Large intestine (tissue), 3 donors: ENCODE measurements at regions not wholly inside any gene's neighbourhood (a gene's known extent, or its start where the extent isn't known, plus 50 kb on each side); places are given as distances from the start of the nearest gene placed in this dataset.
"Not testable (repeated sequence)": the region's sequence is repeated elsewhere in the genome, so short reads cannot be mapped to it uniquely, and the experiment has no call there.

Source experiments
- DNase-seq, 2 donors: peaks; one replicate each; pipeline versions ENCODE4 v3.0.0 to v3.0.0-alpha.2; 2013
- H3K27ac ChIP-seq: one replicate; pipeline ENCODE4 v1.5.1; 2013; ENCODE audit warnings: low read length
- H3K27me3 ChIP-seq: 2 replicates; pipeline ENCODE4 v1.6.1; 2013; ENCODE audit warnings: low read length; ENCODE audit not compliant: control insufficient read depth, insufficient read depth
- H3K36me3 ChIP-seq: 2 replicates; pipeline ENCODE4 v1.6.1; 2013; ENCODE audit warnings: low read length; ENCODE audit not compliant: control insufficient read depth, insufficient read depth
- H3K4me1 ChIP-seq: one replicate; pipeline ENCODE4 v1.6.1; 2013; ENCODE audit warnings: low read length; ENCODE audit not compliant: control insufficient read depth, insufficient read depth
- H3K4me3 ChIP-seq: one replicate; pipeline ENCODE4 v1.5.1; 2013; ENCODE audit warnings: low read length
- H3K9me3 ChIP-seq: one replicate; pipeline ENCODE4 v1.6.1; 2013; ENCODE audit warnings: mild to moderate bottlenecking, low read depth, low read length, moderate library complexity; ENCODE audit not compliant: control insufficient read depth
- WGBS: methylation state at CpG from one replicate; pipeline ENCODE4 v1.1.5; 2013; ENCODE audit warnings: low lambda C conversion rate; ENCODE audit not compliant: insufficient coverage; 5-methylcytosine and 5-hydroxymethylcytosine counted together

DNA sequence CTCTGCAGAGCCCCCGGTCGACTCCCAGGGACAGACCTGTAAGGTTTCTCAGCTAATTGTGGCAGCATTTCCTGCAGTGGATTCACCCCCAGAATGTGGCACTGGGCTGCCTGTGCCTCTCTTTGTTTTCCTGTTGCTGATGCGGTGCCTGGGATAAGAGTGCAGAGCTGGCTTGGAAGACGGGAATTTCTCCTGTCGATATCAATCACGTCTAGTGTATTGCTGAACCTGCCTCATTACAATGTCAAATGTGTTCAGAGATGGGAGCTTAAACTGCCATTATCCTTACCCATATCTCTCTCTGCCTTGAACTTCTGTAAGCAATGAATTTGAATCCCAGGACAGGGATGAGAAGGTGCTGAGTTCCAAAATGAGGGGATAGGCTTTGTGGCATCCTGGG, 350.9 kb downstream of the ADGRD1 start:
- H3K27ac ChIP-seq, H3K4me3 ChIP-seq, H3K36me3 ChIP-seq, H3K27me3 ChIP-seq, H3K4me1 ChIP-seq, DNase-seq, H3K9me3 ChIP-seq: not testable (repeated sequence)
- no CpG with 5 or more reads among the region's 6 CpGs for WGBS

- no peaks in the 10 kb centered on the region for H3K4me1 ChIP-seq
- H3K27me3 ChIP-seq = peaks cover 7% of the 10 kb centered on the region
- H3K36me3 ChIP-seq = no peaks in the 10 kb centered on the region
- no peak overlapping the region for H3K27ac ChIP-seq
- no peak overlapping the region for H3K4me3 ChIP-seq
- WGBS = no CpG with 5 or more reads among the region's 5 CpGs
- no peaks in the 10 kb centered on the region for H3K9me3 ChIP-seq
- no peak for DNase-seq
Measured at GRCh38 chr12:131309700-131310099, 356.0 kb downstream of the ADGRD1 start.

DNA sequence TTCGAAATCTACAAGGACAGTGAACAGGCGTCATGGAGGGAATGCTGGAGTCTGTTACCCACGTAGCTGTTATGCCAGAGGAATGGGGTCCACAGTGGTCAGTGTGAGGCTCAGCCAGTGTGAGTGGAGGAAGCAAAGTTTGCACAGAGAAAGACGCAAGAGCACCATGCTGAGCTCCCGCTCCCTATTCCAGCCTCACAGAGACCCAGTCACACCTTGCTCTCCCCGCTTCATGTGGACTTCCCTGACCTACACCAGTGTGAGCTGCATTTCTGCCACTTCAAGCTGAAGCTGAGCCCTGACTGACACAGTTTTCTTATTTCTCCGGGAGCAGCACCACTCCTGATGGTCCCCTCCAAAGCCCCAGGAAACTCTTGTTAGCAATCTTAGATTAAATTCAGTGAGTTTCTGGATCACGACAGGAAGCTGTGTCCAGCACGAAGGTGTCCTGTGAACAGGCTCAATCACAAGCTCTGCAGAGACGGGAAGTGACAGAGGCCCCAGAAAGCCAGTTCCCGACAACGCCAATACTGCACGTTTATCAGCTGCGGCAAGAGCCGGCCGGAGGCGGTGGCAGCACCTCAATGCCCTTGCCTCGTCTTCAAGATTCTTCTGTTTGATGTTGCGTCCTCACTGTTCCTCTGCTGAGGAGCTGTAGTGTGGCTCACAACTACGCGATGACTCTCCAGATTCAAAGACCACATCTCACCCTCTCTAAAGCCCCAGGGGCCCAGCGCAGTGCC, 356.7 kb downstream of the ADGRD1 start:
- no CpG with 5 or more reads among the region's 22 CpGs for WGBS
- not testable (repeated sequence) for H3K9me3 ChIP-seq, H3K4me3 ChIP-seq, DNase-seq, H3K27me3 ChIP-seq, H3K27ac ChIP-seq, H3K4me1 ChIP-seq, H3K36me3 ChIP-seq

DNA sequence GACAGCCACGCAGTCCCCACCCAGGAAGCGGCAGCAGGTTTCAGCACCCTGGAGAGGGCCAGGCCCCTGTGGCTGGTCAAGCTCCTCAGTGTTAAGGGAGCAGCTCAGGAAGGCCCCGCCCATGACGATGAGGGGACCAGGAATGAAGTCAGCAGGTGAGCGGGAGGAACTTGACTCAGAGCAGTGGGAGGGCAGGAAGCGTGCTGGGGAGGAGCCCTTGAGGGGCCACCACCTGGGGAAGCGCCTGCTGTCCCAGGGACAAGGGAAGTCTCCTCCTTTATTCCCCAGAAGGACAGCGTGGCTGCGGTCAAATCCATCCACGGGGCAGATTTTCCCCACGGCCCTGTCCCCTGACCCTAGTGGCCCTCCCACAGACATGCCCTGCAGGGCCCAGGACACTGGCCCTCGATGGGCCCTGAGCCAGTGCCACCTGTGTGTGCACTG, 357.6 kb downstream of the ADGRD1 start:
- H3K4me3 ChIP-seq, H3K27me3 ChIP-seq, H3K4me1 ChIP-seq, DNase-seq, H3K36me3 ChIP-seq, H3K27ac ChIP-seq, H3K9me3 ChIP-seq: not testable (repeated sequence)
- no CpG with 5 or more reads among the region's 12 CpGs for WGBS

- no peak overlapping the region for H3K27ac ChIP-seq
- peaks cover 7% of the 10 kb centered on the region for H3K27me3 ChIP-seq
- DNase-seq = no peak
- H3K4me1 ChIP-seq = no peaks in the 10 kb centered on the region
- H3K36me3 ChIP-seq = no peaks in the 10 kb centered on the region
- no peaks in the 10 kb centered on the region for H3K9me3 ChIP-seq
- H3K4me3 ChIP-seq = no peak overlapping the region
- WGBS = no CpG with 5 or more reads among the region's 10 CpGs
Measured at GRCh38 chr12:131311764-131312163, 358.1 kb downstream of the ADGRD1 start.

DNA sequence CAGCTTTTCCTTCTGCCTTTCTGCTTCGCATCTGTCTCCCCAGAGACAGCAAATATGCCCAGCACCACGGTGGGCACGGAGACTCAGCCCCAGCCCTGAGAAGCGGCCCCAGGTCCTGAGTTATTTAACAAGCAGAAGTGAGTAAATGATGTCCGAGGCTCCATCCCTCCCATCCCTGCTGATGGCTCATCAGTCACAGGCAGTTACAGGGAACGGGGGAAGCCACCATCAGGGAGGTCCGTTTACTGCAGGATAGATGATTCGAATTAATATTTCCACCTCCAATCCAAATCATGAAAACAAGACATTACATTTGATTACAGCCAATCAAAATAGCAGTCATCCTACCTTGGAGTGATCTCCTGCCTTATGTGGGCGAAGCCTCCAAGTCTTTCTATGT, 358.7 kb downstream of the ADGRD1 start:
- not testable (repeated sequence) for DNase-seq, H3K27me3 ChIP-seq
- no CpG with 5 or more reads among the region's 9 CpGs for WGBS

GRCh38 chr12:131312793-131313545, 359.3 kb downstream of the ADGRD1 start:
- Histone ChIP-seq H3K9me3 (peaks cover 4% of the 10 kb centered on the region), H3K27ac (no peak overlapping the region), H3K27me3 (peaks cover 7% of the 10 kb centered on the region), H3K4me1 (no peaks in the 10 kb centered on the region), H3K36me3 (no peaks in the 10 kb centered on the region), H3K4me3 (no peak overlapping the region)
- DNase-seq = no peak
- no CpG with 5 or more reads among the region's 13 CpGs for WGBS

More for the DNA sequence above, 358.7 kb downstream of the ADGRD1 start:
- not testable (repeated sequence) for H3K9me3 ChIP-seq, H3K27ac ChIP-seq, H3K36me3 ChIP-seq, H3K4me3 ChIP-seq, H3K4me1 ChIP-seq

- no CpG with 5 or more reads among the region's 4 CpGs for WGBS
- no peak for DNase-seq
- Histone ChIP-seq H3K27ac (no peak overlapping the region), H3K36me3 (no peaks in the 10 kb centered on the region), H3K4me3 (no peak overlapping the region), H3K27me3 (peaks cover 7% of the 10 kb centered on the region), H3K4me1 (no peaks in the 10 kb centered on the region), H3K9me3 (peaks cover 4% of the 10 kb centered on the region)
Measured at GRCh38 chr12:131313635-131314034, 359.9 kb downstream of the ADGRD1 start.

GRCh38 chr12:131314524-131315090, 360.9 kb downstream of the ADGRD1 start:
- Histone ChIP-seq H3K27ac (no peak overlapping the region), H3K4me3 (no peak overlapping the region), H3K27me3 (peaks cover 6% of the 10 kb centered on the region), H3K9me3 (peaks cover 4% of the 10 kb centered on the region), H3K4me1 (no peaks in the 10 kb centered on the region), H3K36me3 (no peaks in the 10 kb centered on the region)
- no peak for DNase-seq

GRCh38 chr12:131315601-131316000, 361.9 kb downstream of the ADGRD1 start:
- no peak for DNase-seq
- no CpG with 5 or more reads among the region's 3 CpGs for WGBS
- H3K4me1 ChIP-seq = no peaks in the 10 kb centered on the region

More at GRCh38 chr12:131315601-131316000, 361.9 kb downstream of the ADGRD1 start:
- peaks cover 4% of the 10 kb centered on the region for H3K9me3 ChIP-seq
- H3K36me3 ChIP-seq = no peaks in the 10 kb centered on the region
- H3K4me3 ChIP-seq = no peak overlapping the region
- no peak overlapping the region for H3K27ac ChIP-seq
- peaks cover 4% of the 10 kb centered on the region for H3K27me3 ChIP-seq
